DND-41 (cell line): ENCODE measurements at regions not wholly inside any gene's neighbourhood (a gene's known extent, or its start where the extent isn't known, plus 50 kb on each side); places are given as distances from the start of the nearest gene placed in this dataset.

Experiments used
- ATAC-seq: fragments of 200-7000 bp; cut with Tn5 transposase; 3 replicates; pipeline ENCODE4 v1.9.1; 2021; ENCODE audit warnings: low read depth; ENCODE audit not compliant: insufficient read depth
- DNase-seq: peaks from one replicate; pipeline ENCODE4 v3.0.0-alpha.2; 2020
- H2AFZ ChIP-seq: 2 replicates; pipeline ENCODE4 v1.6.0; 2012; ENCODE audit warnings: low read depth, low read length
- H3K27ac ChIP-seq: 2 replicates; pipeline ENCODE4 v1.5.1; 2012; ENCODE audit warnings: low read length, inconsistent platforms
- H3K27me3 ChIP-seq: fragments of 200-600 bp; sonication (generic); 2 replicates; pipeline ENCODE4 v1.6.0; 2012; ENCODE audit warnings: low read length, mild to moderate bottlenecking, inconsistent platforms; ENCODE audit not compliant: insufficient read depth, poor library complexity
- H3K36me3 ChIP-seq: 2 replicates; pipeline ENCODE4 v1.5.1; 2012; ENCODE audit warnings: low read length, inconsistent platforms; ENCODE audit not compliant: insufficient read depth
- H3K4me1 ChIP-seq: 2 replicates; pipeline ENCODE4 v1.5.1; 2012; ENCODE audit warnings: mild to moderate bottlenecking, low read length; ENCODE audit not compliant: insufficient read depth
- H3K4me2 ChIP-seq: 2 replicates; pipeline ENCODE4 v1.6.0; 2012; ENCODE audit warnings: mild to moderate bottlenecking, moderate library complexity, low read length, inconsistent platforms; ENCODE audit not compliant: insufficient read depth
- H3K4me3 ChIP-seq, 2 experiments: fragments of 200-600 bp in 1 of 2; shearing (Covaris generic) in 1 of 2; 2 replicates each; pipeline ENCODE4 v1.5.1; 2012 to 2016; ENCODE audit warnings: inconsistent platforms in 2 of 2, low read length in 2 of 2, mild to moderate bottlenecking in 2 of 2, low read depth in 1 of 2, moderate library complexity in 1 of 2
- H3K79me2 ChIP-seq: 2 replicates; pipeline ENCODE4 v1.6.0; 2012; ENCODE audit warnings: low read length, inconsistent platforms; ENCODE audit not compliant: insufficient read depth
- H3K9ac ChIP-seq: 2 replicates; pipeline ENCODE4 v1.6.0; 2012; ENCODE audit warnings: low read depth, mild to moderate bottlenecking, inconsistent platforms, low read length, moderate library complexity
- H3K9me3 ChIP-seq: 2 replicates; pipeline ENCODE4 v1.5.1; 2012; ENCODE audit warnings: low read length, moderate library complexity, mild to moderate bottlenecking, inconsistent platforms; ENCODE audit not compliant: insufficient read depth, severe bottlenecking
- H4K20me1 ChIP-seq: 2 replicates; pipeline ENCODE4 v1.6.0; 2012; ENCODE audit warnings: low read length; ENCODE audit not compliant: insufficient read depth
- CTCF ChIP-seq: IDR thresholded peaks from 2 replicates; pipeline ENCODE4 v1.5.1; 2012; ENCODE audit warnings: borderline replicate concordance, low read length, moderate library complexity, mild to moderate bottlenecking; ENCODE audit not compliant: poor library complexity, severe bottlenecking; ENCODE audit errors: extremely low read depth
- EZH2 ChIP-seq: IDR thresholded peaks from 3 replicates; pipeline ENCODE4 v1.6.1; 2012; ENCODE audit warnings: borderline replicate concordance, low read depth, mild to moderate bottlenecking, moderate library complexity, low read length, inconsistent platforms; ENCODE audit not compliant: severe bottlenecking

- no peaks in the 10 kb centered on the region for H3K36me3 ChIP-seq
- ATAC-seq = no peak
- DNase-seq = no peak
- no peak overlapping the region for H3K9ac ChIP-seq
- no peak overlapping the region for H3K4me3 ChIP-seq
- no peaks in the 10 kb centered on the region for H3K27me3 ChIP-seq
- no peak overlapping the region for H2AFZ ChIP-seq
- no peaks in the 10 kb centered on the region for H3K9me3 ChIP-seq
- H3K79me2 ChIP-seq = no peaks in the 10 kb centered on the region
- TF ChIP-seq CTCF (no peak), EZH2 (no peak)
- H3K27ac ChIP-seq = no peak overlapping the region
- no peaks in the 10 kb centered on the region for H4K20me1 ChIP-seq
- H3K4me1 ChIP-seq = no peaks in the 10 kb centered on the region
- no peak overlapping the region for H3K4me2 ChIP-seq
Observed at GRCh38 chr2:7517088-7517487, 599.9 kb downstream of the RNF144A start.

- no peak overlapping the region for H3K4me2 ChIP-seq
- no peak overlapping the region for H2AFZ ChIP-seq
- H3K4me3 ChIP-seq = no peak overlapping the region
- H3K27ac ChIP-seq = no peak overlapping the region
- DNase-seq = no peak
- H3K4me1 ChIP-seq = no peaks in the 10 kb centered on the region
- H3K9ac ChIP-seq = no peak overlapping the region
- no peaks in the 10 kb centered on the region for H3K9me3 ChIP-seq
- TF ChIP-seq EZH2 (no peak), CTCF (no peak)
- H3K79me2 ChIP-seq = no peaks in the 10 kb centered on the region
- no peaks in the 10 kb centered on the region for H3K36me3 ChIP-seq
- H3K27me3 ChIP-seq = no peaks in the 10 kb centered on the region
- ATAC-seq = no peak
- H4K20me1 ChIP-seq = no peaks in the 10 kb centered on the region
Observed at GRCh38 chr2:7517851-7518250, 600.6 kb downstream of the RNF144A start.

- no peaks in the 10 kb centered on the region for H3K4me1 ChIP-seq
- H3K4me3 ChIP-seq = no peak overlapping the region
- H4K20me1 ChIP-seq = no peaks in the 10 kb centered on the region
- no peak for TF ChIP-seq CTCF
- no peak for TF ChIP-seq EZH2
- no peaks in the 10 kb centered on the region for H3K27me3 ChIP-seq
- no peak overlapping the region for H3K4me2 ChIP-seq
- H3K9ac ChIP-seq = no peak overlapping the region
- H3K27ac ChIP-seq = no peak overlapping the region
- H3K79me2 ChIP-seq = no peaks in the 10 kb centered on the region
- no peaks in the 10 kb centered on the region for H3K36me3 ChIP-seq
- H2AFZ ChIP-seq = no peak overlapping the region
- DNase-seq (no peak), ATAC-seq (no peak)
- H3K9me3 ChIP-seq = peaks cover 3% of the 10 kb centered on the region
Observed at GRCh38 chr2:7523481-7524120, 606.4 kb downstream of the RNF144A start.
